ENCODE measurements at regions not wholly inside any gene's neighbourhood (a gene's known extent, or its start where the extent isn't known, plus 50 kb on each side); places are given as distances from the start of the nearest gene placed in this dataset.
"Not testable (repeated sequence)": the region's sequence is repeated elsewhere in the genome, so short reads cannot be mapped to it uniquely, and the experiment has no call there.

DNA sequence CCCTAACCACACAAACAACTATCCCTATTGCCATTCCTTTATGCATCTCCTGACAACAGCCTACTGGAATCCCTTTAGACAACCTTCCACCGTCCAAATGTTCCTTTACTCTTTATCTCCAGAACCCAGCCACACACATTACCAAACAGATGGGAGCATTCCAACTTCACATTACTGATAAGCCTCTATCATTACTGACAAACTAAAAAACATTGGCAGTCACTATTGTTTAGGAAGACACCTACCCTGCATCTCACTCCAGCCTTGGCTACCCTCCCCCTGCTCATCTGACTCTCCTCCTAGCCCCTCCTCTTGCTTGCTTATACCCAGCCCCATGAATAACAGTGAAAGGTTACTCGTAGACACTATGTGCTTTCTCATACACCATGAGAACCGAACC, 130.3 kb upstream of the ATF7IP start:
- peaks cover 16 to 20% of the 10 kb centered on the region in 2 donors for H3K36me3 Mint-ChIP-seq
- not testable (repeated sequence) for H3K4me3 Mint-ChIP-seq; DNase-seq; ATAC-seq (ENCODE audit: low read depth in 2 of 2); H3K27ac Mint-ChIP-seq
- H3K9me3 Mint-ChIP-seq: peaks cover 9 to 26% (median 24%) of the 10 kb centered on the region in 7 donors
- H3K27me3 Mint-ChIP-seq: peaks cover 0 to 14% (median 6%) of the 10 kb centered on the region in 3 donors
- peaks cover 11 to 24% (median 20%) of the 10 kb centered on the region in 3 donors for H3K4me1 Mint-ChIP-seq

DNA sequence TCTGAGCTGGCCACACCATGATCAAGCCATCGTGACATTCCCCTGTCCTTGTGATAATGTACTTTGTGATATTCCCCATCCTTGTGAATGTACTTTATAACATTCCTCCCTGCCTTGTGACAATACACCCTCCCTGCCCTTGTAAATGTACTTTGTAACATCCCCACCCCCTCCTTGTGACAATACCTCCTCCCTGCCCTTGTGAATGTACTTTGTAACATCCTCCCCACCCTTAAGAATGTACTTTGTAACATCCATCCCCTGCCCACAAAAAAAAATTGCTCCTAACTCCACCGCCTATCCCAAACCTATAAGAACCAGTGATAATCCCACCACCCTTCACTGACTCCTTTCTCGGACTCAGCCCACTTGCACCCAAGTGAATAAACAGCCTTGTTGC, 128.8 kb upstream of the ATF7IP start:
- not testable (repeated sequence) for H3K4me3 Mint-ChIP-seq; H3K27me3 Mint-ChIP-seq; H3K36me3 Mint-ChIP-seq; DNase-seq; ATAC-seq (ENCODE audit: low read depth in 2 of 2); H3K27ac Mint-ChIP-seq
- H3K4me1 Mint-ChIP-seq: peaks cover 18 to 35% (median 28%) of the 10 kb centered on the region in 3 donors
- H3K9me3 Mint-ChIP-seq: peaks cover 4 to 21% (median 16%) of the 10 kb centered on the region in 7 donors

DNA sequence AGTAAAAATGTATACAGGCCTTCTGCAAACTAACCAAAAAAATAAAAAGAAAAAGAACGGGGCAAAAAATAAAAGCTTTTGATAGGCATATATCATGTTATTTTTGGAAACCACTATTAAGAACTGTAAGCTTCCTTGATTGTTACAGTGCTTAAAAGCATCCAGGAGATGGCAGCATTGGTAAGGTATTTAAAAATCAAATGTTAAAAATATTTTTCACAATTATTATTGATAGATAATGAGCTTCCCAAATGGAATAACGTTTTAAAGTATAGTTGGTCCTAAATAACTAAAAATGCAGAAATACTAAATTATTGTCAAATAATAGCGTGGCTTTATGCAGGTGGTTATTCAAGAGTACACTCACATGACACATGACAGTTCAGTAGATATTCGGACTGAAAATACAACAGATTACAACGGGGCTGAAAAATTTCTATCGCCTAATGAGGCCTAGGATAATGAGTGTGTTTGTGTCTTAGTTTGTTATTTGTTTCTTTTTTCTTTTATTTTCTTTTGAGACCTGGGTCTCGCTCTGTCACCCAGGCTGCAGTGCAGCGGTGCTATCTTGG, 127.2 kb upstream of the ATF7IP start:
- peaks cover 18 to 37% (median 28%) of the 10 kb centered on the region in 3 donors for H3K4me1 Mint-ChIP-seq
- H3K27me3 Mint-ChIP-seq: no peaks in the 10 kb centered on the region
- no peak for ATAC-seq (ENCODE audit: low read depth in 2 of 2)
- DNase-seq: peak; percentile 31
- H3K9me3 Mint-ChIP-seq: peaks cover 0 to 13% (median 9%) of the 10 kb centered on the region in 7 donors
- peak overlapping the region in 1 of 8 donors; percentile 76 for H3K4me3 Mint-ChIP-seq
- H3K36me3 Mint-ChIP-seq: no peaks in the 10 kb centered on the region
- H3K27ac Mint-ChIP-seq: peak overlapping the region in 5 of 6 donors; percentile 7 to 99 (median 98)

DNA sequence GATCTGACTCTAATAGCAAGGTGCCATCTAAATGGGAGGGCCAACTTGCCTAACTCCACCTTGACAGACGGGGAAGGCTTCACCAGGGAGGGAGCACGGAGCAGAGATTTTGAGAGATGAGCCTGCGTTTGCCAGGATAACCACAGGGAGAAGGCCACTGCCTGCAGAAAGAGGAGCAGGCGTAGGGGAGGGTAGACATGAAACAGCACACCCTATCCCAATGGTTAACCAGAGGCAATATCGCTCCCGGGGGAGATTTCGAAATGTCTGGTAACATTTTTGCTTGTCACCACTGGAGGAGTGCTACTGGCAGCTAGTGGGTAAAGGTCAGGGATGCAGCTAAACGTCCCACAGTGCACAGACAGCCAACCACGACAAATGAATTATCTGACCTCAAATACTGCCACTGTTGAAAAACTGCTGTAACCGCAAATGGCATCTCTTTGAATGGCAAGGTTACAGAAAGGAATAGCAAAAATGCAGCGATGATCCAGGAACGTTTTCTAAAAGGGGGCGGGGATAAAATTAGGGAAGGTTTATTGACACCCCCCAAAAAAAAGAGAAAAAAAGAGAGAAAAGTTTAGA, 126.0 kb upstream of the ATF7IP start:
- Mint-ChIP-seq H3K4me3 (peak overlapping the region; percentile 40 to 93 (median 87)), H3K27ac (peak overlapping the region; percentile 98 to 99 (median 99)), H3K9me3 (peaks cover 0 to 21% (median 15%) of the 10 kb centered on the region in 7 donors), H3K27me3 (no peaks in the 10 kb centered on the region), H3K4me1 (peaks cover 20 to 44% (median 35%) of the 10 kb centered on the region in 3 donors), H3K36me3 (no peaks in the 10 kb centered on the region)
- no peak for DNase-seq
- peak; percentile 54 to 70 for ATAC-seq (ENCODE audit: low read depth in 2 of 2)

DNA sequence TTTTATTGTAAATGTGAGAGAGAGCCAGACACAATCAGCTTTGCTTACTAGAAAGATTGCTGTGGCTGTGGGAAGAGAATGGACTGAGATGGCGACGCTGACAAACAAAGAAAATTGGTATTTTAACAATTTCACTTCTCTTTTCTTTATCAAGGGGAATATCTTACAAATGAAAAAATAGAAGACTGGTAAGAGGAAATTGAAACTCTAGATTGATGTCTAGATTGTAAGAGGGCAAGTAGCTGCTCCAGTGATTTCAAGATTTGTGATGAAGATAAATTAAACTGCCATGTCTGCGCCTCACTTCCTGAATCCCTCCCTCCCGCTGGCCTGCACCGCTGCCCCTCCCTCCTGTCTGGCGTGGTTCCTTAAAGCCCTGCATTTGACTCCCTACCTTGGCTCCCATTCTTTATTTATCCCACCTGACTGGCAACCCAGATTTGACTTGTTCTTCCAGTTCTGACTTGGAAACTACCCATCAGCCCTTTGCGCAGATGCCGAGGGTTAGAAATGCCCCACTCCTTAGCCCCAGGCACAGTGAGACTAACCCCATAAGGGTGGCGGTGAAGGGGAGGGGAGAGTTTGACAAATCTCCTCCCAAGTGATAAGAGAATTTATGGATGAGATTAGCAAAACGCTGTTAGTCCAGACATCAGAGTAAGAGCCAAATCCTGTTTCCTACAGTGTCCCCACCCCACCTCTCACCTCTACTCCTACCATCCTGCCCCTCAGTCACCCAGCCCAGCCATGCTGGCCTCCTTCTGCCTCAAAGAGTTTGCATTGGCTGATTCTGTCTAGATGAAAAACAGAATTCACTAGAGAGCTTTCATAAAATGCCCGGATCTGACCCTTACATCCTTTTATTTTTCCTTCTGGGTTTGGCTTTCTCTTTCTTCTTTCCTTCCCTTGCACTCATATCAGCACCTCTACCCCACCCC, 125.3 kb upstream of the ATF7IP start:
- no peaks in the 10 kb centered on the region for H3K27me3 Mint-ChIP-seq
- H3K27ac Mint-ChIP-seq: peak overlapping the region; percentile 98 to 99 (median 99)
- peaks cover 0 to 2% of the 10 kb centered on the region in 2 donors for H3K36me3 Mint-ChIP-seq
- H3K4me3 Mint-ChIP-seq: peak overlapping the region; percentile 40 to 93 (median 87)
- ATAC-seq (ENCODE audit: low read depth in 2 of 2) (peak; percentile 80 to 81), DNase-seq (peak; percentile 78)
- H3K9me3 Mint-ChIP-seq: peaks cover 0 to 25% (median 15%) of the 10 kb centered on the region in 7 donors
- peaks cover 28 to 51% (median 43%) of the 10 kb centered on the region in 3 donors for H3K4me1 Mint-ChIP-seq

DNA sequence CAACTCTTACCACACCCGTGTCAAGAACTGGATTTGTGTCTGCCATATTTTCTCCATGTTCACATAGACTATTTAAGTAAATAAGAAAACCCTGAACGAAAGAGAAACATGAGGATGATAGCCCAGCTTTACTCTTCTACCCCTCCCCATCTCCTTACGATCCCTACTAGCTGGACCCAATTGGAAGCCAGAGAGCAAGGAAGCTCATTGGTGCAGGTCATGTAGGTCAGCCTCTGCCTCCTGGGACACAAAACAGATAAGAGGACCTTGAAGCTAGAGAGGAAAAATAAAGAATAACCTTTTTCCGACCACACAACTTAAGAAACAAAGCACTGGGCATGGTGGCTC, 124.6 kb upstream of the ATF7IP start:
- Mint-ChIP-seq H3K9me3 (peaks cover 0 to 26% (median 15%) of the 10 kb centered on the region in 7 donors), H3K4me3 (peak overlapping the region; percentile 40 to 93 (median 87)), H3K36me3 (peaks cover 0 to 4% of the 10 kb centered on the region in 2 donors), H3K27ac (peak overlapping the region; percentile 98 to 99 (median 99)), H3K4me1 (peaks cover 30 to 58% (median 49%) of the 10 kb centered on the region in 3 donors), H3K27me3 (no peaks in the 10 kb centered on the region)
- no peak for DNase-seq
- no peak for ATAC-seq (ENCODE audit: low read depth in 2 of 2)

DNA sequence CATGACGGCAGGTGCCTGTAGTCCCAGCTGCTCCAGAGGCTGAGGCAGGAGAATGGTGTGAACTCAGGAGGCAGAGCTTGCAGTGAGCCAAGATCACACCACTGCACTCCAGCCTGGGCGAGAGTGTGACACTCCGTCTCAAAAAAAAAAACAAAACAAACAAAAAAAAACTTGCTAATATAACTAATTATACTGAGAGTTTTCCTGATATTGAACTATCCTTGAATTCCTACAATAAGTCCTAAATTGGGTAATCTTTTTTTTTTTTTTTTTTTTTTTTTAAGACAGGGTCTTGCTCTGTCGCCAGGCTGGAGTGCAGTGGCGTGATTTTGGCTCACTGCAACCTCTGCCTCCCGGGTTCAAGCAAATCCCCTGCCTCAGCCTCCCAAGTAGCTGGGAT, 122.7 kb upstream of the ATF7IP start:
- H3K4me3 Mint-ChIP-seq: peak overlapping the region in 1 of 8 donors; percentile 57
- not testable (repeated sequence) for H3K27me3 Mint-ChIP-seq; DNase-seq; ATAC-seq (ENCODE audit: low read depth in 2 of 2); H3K36me3 Mint-ChIP-seq; H3K27ac Mint-ChIP-seq
- peaks cover 30 to 62% (median 49%) of the 10 kb centered on the region in 3 donors for H3K4me1 Mint-ChIP-seq
- H3K9me3 Mint-ChIP-seq: peaks cover 0 to 26% (median 15%) of the 10 kb centered on the region in 7 donors

DNA sequence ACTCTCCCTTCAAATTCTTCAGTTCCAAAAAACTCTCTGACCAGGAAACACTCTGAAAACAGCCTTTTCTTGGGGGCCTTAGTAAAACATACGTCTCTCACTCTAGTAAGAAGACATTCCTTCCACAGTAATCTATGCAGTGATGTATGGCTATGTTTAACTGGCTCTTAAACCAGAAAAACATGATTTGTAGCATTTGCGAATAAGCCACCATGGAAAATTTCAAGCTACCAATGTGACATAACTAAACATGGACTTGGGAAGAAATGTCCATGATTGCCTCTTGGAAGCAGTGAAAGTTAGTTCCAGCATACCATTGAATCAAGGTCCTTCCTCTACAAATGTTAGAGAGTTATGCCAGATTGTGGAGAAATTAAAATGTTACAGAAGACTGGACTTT, 121.5 kb upstream of the ATF7IP start:
- Mint-ChIP-seq H3K9me3 (peaks cover 0 to 27% (median 15%) of the 10 kb centered on the region in 7 donors), H3K36me3 (peaks cover 0 to 4% of the 10 kb centered on the region in 2 donors), H3K4me3 (no peak overlapping the region), H3K4me1 (peaks cover 30 to 52% (median 44%) of the 10 kb centered on the region in 3 donors), H3K27ac (peak overlapping the region in 2 of 6 donors; percentile 16 to 57), H3K27me3 (no peaks in the 10 kb centered on the region)
- no peak for DNase-seq
- no peak for ATAC-seq (ENCODE audit: low read depth in 2 of 2)

DNA sequence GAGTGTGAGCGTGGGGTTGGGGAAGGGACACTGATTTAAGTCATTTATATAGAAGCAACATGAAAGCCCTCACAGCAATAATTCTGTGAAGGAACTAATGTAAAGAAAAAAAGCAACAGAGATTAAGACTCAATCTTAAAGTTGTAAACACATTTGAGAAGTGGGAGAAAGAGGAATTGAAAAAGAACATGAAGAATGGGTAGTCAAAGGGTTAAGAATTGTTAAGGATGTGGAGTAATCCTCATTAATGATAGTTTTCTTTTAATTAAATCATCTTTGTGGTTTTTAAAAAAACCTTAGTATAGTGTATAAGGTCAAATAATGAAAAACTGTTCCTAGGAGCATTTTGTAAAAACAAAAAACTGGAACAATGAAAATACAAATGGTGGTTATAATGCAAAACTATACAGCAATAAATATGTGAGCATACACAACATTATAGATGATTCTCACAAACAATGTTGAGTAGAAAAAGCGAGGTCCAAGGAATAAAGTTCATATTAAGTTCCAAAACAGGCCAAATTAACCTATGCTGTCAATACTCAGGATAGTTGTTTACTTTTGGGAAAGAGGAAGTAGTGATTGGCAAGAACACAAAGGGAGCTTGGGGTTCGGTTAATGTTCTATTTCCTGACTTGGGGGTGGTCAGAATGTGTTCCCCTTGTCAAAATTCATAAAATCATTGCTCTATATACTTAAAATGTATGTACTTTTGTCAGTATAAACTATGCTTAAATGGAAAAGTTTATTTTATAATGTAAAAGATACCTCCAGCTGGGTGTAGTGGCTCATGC, 120.4 kb upstream of the ATF7IP start:
- DNase-seq (no peak), ATAC-seq (ENCODE audit: low read depth in 2 of 2) (no peak)
- H3K27me3 Mint-ChIP-seq: no peaks in the 10 kb centered on the region
- peaks cover 0 to 4% of the 10 kb centered on the region in 2 donors for H3K36me3 Mint-ChIP-seq
- H3K27ac Mint-ChIP-seq: peak overlapping the region in 2 of 6 donors; percentile 45 to 76
- H3K9me3 Mint-ChIP-seq: peaks cover 0 to 25% (median 14%) of the 10 kb centered on the region in 7 donors
- H3K4me1 Mint-ChIP-seq: peaks cover 20 to 44% (median 33%) of the 10 kb centered on the region in 3 donors
- peak overlapping the region in 3 of 8 donors; percentile 4 to 78 (median 29) for H3K4me3 Mint-ChIP-seq

DNA sequence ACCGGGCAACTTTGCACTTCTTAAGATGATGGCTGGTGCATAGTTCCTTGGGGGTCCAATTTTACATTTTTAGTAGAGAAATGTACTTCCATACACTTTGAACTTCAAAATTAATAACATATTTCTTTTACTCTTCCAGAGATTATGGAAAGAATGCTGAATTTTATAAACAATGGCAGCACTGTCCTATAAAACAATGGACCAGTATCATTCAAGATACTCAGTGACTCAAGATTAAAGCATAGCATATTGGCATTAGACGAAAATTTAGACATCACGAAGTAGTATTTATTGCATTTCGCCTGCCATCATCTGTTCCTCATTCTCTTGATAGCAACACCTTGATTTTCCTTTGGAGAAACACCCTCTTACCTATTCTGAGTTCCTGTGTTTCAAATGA, 118.3 kb upstream of the ATF7IP start:
- H3K27ac Mint-ChIP-seq: no peak overlapping the region
- peaks cover 0 to 17% (median 6%) of the 10 kb centered on the region in 7 donors for H3K9me3 Mint-ChIP-seq
- ATAC-seq (ENCODE audit: low read depth in 2 of 2): no peak
- H3K4me1 Mint-ChIP-seq: peaks cover 21 to 45% (median 34%) of the 10 kb centered on the region in 3 donors
- no peak for DNase-seq
- no peaks in the 10 kb centered on the region for H3K27me3 Mint-ChIP-seq
- peaks cover 0 to 4% of the 10 kb centered on the region in 2 donors for H3K36me3 Mint-ChIP-seq
- no peak overlapping the region for H3K4me3 Mint-ChIP-seq

DNA sequence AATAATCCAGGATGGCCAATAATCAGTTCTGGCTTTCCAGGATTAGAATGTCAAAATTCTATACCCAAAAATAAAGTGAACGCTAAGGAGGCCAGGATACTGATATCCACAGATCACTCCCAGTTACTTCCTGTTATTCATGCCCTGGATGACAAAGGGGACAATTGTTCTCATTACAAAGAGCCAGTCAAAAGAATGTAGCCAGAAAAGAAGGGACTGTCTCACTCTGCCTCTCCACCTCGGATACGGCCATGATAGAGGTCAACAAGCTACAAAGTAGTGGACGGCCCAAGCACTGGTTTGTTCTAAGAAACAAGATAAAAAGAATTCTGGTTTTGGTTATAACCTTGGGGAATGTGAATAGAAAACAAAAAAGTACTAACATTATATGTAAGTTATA, 116.1 kb upstream of the ATF7IP start:
- Mint-ChIP-seq H3K27ac (peak overlapping the region in 2 of 6 donors; percentile 42 to 59), H3K27me3 (no peaks in the 10 kb centered on the region), H3K36me3 (peaks cover 0 to 4% of the 10 kb centered on the region in 2 donors), H3K9me3 (peaks cover 0 to 9% (median 2%) of the 10 kb centered on the region in 7 donors), H3K4me3 (peak overlapping the region in 1 of 8 donors; percentile 44), H3K4me1 (peaks cover 20 to 50% (median 27%) of the 10 kb centered on the region in 3 donors)
- ATAC-seq (ENCODE audit: low read depth in 2 of 2) (no peak), DNase-seq (no peak)

DNA sequence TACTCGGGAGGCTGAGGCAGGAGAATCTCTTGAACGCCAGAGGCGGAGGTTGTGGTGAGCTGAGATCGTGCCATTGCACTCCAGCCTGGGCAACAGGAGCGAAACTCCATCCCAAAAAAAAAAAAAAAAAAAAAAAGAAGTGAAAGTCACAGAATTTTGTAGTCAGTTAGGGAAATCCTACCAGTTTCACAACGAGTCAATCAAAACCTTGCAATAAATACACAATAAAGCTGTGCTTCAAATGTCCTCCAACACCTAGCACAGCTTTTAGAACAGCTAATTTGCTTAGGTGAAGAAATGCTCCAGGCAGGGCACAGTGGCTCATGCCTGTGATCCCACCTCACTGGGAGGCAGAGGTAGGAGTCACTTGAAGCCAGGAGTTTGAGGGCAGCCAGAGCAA, 112.8 kb upstream of the ATF7IP start:
- H3K4me1 Mint-ChIP-seq: peaks cover 41 to 62% (median 43%) of the 10 kb centered on the region in 3 donors
- H3K36me3 Mint-ChIP-seq: no peaks in the 10 kb centered on the region
- peak overlapping the region in 3 of 6 donors; percentile 16 to 83 (median 24) for H3K27ac Mint-ChIP-seq
- ATAC-seq (ENCODE audit: low read depth in 2 of 2) (no peak), DNase-seq (no peak)
- peaks cover 0 to 22% (median 3%) of the 10 kb centered on the region in 7 donors for H3K9me3 Mint-ChIP-seq
- peak overlapping the region in 3 of 8 donors; percentile 24 to 41 (median 34) for H3K4me3 Mint-ChIP-seq
- H3K27me3 Mint-ChIP-seq: no peaks in the 10 kb centered on the region
